ENCODE measurements at regions not wholly inside any gene's neighbourhood (a gene's known extent, or its start where the extent isn't known, plus 50 kb on each side); places are given as distances from the start of the nearest gene placed in this dataset.

DNA sequence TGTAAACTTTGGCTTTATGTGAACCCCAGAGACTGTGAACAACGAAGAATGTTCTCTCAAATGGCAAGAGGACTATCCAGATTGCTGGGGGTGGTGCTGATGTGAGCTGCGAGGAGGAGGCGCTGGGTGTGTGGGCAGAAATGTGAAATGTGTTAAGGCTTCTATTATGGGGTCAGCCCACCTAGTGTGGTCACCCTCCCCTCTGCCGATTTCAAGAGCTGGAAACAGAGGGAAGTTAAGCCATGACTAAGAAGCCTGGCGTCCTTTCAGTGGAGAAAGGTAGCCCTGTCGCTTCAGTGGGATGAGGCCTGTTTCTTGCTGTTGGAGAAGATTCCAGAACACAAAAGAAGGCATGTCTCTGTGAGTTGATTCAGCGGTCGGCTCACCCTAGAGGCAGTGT lies 89.0 kb upstream of the KCTD1 start:
- TF ChIP-seq, protein P1, sequence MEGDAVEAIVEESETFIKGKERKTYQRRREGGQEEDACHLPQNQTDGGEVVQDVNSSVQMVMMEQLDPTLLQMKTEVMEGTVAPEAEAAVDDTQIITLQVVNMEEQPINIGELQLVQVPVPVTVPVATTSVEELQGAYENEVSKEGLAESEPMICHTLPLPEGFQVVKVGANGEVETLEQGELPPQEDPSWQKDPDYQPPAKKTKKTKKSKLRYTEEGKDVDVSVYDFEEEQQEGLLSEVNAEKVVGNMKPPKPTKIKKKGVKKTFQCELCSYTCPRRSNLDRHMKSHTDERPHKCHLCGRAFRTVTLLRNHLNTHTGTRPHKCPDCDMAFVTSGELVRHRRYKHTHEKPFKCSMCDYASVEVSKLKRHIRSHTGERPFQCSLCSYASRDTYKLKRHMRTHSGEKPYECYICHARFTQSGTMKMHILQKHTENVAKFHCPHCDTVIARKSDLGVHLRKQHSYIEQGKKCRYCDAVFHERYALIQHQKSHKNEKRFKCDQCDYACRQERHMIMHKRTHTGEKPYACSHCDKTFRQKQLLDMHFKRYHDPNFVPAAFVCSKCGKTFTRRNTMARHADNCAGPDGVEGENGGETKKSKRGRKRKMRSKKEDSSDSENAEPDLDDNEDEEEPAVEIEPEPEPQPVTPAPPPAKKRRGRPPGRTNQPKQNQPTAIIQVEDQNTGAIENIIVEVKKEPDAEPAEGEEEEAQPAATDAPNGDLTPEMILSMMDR (IDR thresholded peaks at IDR 0.05; ENCODE audit: low read length): no peak
- no peak for TF ChIP-seq EZH2 (IDR thresholded peaks at IDR 0.05; ENCODE audit: borderline replicate concordance, low read length)
